Right ventricle myocardium inferior (tissue), 1 donor: ENCODE measurements at regions not wholly inside any gene's neighbourhood (a gene's known extent, or its start where the extent isn't known, plus 50 kb on each side); places are given as distances from the start of the nearest gene placed in this dataset.

Source experiments
- ATAC-seq: fragments of 200-7000 bp; cut with Tn5 transposase; one replicate; pipeline ENCODE4 v1.9.1; 2020; ENCODE audit warnings: mild to moderate bottlenecking, moderate library complexity
- DNase-seq: peaks from one replicate; pipeline ENCODE4 v3.0.0; 2021; ENCODE audit errors: missing footprints
- intact Hi-C: fragments of 100-400 bp; cut with DNase I; formaldehyde crosslinking; loops from one replicate; pipeline ENCODE4 v1.11.0; 2022
- donor health status: DM: no; HTN: yes; CAD: no; lungs with severe emphysema.

DNA sequence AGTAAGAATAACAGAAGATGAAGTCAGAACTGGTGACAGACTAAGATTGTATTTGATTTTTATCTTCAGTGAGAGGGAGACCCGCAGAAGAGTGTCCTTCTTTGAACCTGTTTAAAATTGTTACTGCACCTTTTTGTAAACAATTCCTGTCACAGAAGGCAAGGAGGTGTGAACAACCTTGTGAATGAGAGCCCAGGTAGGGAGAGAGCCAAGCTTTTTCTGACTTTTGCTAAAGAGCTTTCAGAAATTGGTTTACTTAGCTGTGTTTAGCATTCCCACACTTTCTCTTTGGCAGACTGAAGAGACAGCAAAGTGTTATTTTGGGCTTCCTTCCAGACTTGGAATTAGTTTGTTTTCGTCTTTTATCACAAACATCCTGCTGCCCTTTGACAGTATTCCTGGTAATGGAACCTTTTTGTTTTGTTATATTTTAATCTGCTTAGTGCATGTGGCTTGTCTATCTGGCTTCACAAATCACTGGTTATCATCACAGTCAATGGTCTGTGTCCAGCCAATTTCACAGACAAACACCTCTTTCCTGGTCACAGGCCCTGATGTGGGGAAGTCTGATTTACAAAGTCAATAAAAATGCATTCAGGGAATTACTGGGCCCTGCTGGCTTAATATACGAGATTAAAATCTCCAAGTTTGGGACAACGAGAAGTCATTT is 85.7 kb upstream of the HS3ST2 start:
- ATAC-seq, result no peak
- intact Hi-C loops, result no loop called here
- DNase-seq, result no peak

DNA sequence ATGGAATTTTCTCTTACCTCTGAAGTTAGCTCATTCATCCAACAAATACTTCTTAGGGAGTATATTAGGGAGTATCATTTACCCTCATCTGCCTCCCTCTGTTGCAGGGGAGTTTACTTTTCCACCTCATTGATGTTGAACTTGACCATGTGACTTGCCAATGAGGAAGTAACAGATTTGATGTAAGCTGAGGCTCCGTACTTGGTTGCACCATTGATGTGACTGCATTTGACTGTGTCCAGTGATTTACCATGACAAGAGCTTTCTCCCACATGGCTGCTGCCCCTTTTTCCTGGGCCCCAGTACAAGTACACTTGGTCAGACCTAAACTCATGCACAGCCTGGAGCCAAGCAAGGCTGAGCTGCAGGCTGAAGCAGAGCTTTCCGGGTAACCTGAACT is 81.6 kb upstream of the HS3ST2 start:
- DNase-seq (no peak), ATAC-seq (no peak)
- intact Hi-C loops, result no loop called here

DNA sequence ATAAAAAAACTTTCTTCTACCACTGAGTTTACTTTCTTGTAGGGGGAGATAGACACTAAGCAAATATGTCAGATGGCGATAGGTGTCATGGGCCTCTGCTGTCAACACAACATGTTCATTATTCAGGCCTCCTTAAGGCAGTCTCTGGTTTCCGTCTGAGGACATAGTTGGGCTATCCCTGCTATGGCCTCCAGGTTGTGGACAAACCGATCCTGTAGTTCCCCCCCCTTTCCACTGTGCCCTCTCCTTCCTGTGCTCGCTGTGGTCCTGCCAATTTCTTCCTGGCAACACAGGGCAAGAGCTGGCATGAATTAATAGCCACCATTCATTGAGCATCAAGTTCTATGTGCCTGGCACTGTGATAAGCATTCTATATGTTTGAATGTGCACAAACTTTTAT is 81.0 kb upstream of the HS3ST2 start:
- no peak for ATAC-seq
- intact Hi-C loops, result no loop called here
- no peak for DNase-seq

DNA sequence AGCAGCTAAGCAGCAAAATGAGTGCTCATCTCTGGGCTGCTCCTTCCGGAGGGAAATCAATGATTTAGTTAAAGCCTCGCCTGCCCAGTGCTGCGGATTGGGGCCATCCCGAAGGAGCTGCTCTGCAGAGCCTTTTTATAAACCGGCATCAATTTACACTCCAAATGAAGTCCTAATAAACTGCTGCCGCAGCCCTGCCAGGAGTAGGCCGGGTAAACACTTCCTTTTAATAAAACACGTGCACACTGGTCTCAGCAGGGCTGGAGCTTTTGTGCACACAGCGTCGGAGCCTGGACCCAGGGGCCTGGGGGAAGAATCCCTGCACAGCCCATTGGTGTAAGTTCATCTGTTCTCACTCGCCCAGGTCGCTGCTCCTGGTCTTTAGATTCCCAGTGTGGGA is 79.6 kb upstream of the HS3ST2 start:
- no peak for DNase-seq
- ATAC-seq, result no peak
- intact Hi-C loops, result no loop called here

DNA sequence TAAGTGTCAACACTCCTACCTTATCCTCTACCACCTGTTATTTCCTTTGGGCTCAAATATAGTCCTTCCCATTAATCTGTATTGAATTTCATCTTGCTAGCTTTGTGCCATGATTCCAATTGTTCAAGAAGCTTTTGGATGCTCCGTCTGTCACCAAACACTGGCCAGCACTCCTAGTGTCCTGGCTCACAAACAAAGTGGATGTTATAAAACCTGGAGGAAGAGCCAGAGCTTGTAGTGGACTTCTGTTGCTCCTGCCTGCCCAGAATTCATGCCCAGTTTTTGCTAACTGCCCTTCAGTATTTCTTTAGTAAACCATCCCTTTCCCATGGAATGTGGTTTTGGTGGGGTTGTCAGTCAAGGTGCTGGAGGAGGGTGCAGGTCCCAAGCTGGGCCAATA is 77.2 kb upstream of the HS3ST2 start:
- no peak for DNase-seq
- intact Hi-C loops, result no loop called here
- ATAC-seq, result no peak

DNA sequence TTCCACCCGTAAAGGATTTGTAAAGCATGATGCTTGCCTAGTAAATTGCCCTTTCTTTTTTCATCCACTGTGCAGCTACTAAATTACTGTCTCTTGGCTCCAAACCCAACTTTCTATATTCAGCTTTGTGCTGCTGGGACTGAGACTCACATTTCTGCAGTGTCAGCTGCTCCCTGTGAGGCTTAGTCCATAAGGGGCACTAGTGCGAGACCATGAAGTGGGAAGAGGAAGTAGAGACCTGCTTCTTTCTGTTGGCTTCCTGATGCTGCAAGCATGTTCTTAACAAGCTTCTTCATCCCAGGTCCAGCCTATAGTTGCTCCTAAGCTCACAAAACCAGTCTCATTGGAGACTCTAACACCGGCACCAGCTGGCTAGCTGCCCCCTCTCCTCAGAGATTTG is 74.9 kb upstream of the HS3ST2 start:
- ATAC-seq, result peak; percentile 28
- no peak for DNase-seq
- intact Hi-C loops, result no loop called here

DNA sequence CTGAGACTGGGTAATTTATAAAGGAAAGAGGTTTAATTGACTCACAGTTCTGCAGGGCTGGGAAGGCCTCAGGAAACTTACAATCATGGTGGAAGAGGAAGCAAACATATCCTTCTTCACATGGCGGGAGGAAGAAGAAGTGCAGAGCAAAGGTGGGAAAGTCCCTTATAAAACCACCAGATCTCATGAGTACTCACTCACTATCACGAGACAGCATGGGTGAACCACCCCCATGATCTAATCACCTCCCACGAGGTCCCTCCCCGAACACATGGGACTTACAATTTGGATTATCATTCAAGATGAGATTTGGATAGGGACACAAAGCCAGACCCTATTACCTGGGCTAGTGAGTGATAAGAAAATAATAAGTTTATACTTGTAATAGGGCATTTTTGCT is 70.6 kb upstream of the HS3ST2 start:
- intact Hi-C loops, result no loop called here
- ATAC-seq, result no peak
- DNase-seq, result no peak

DNA sequence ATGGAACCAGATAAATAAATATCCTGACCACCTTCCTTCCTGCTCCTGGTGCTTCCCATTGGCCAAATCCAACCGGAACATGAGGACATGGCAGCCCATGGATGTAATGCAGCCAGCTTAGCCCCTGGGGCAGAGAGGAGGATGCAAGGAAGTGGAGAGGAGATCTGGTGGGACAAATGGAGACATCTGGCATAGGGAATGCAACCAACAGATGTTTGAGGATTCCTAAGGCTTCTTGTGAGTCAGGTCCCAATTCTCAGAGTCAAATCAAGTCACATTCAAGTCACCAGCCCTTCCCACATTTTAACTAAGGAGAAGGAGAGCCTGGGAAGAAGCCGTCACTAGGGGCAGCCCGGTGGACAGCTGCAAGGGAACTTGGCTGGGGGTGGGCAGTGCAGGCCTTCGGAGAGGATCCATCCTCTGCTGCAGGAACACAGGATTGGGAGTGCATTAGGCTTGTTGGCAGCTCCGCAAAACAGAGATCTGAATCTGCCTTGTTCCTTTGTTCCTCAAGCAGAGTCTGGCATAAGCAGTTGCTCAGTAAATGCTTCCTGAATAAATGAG is 62.8 kb upstream of the HS3ST2 start:
- no peak for DNase-seq
- no peak for ATAC-seq
- intact Hi-C loops, result no loop called here

DNA sequence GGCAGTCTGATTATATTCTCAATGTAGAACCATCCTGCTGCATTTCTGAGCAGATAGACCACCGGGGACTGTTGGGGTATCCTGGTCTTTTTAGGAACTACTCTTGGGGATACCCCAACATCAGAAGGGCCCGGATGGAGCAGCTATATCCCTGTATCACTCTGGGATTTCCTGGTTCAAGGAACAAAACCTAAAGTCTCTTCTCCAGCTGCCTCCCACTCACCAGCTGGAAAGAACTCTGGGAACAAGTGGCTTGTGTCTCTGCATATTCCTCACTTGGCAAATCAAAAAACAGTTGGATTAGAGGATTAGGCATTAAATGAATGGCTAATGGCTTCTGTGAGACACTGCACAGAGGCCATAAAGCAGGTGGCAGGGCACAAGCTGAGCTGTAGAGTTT is 62.3 kb upstream of the HS3ST2 start:
- intact Hi-C loops, result no loop called here
- ATAC-seq, result no peak
- no peak for DNase-seq

DNA sequence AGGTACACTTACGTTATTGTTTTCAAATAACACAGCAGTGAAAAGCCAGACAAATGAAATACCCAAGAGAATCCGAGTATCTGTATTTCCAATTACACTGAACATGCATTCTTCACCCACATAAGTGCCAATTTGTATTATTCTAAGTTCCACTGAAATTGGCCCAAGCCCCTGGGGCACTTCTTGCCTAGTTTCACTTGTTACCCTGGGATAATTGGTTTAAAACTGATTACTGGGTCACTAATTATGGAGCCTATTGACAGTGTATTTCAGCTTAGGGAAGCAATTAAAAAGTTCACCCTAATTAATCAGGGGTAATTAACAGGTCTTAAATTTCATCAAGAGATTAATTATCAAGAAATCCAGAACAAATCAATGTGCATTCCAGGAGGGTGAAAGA is 60.5 kb upstream of the HS3ST2 start:
- ATAC-seq, result no peak
- intact Hi-C loops, result no loop called here
- no peak for DNase-seq

DNA sequence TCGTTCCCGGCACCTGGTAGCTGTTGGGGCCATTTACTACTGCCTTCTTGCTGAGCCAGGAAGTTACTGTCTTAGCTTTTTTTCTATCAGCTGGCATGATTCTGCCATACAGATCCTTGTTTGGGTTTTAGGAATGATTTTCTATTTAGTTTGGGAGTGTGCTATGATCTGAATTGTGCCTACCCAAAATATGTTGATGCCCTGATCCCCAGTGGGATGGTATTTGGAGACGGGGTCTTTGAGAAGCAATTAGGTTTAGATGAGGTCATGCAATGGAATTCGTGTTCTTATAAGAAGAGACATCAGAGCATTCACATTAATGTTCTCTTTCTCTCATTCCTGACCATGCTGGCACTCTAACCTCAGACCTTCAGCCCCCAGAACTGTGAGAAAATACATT is 59.4 kb upstream of the HS3ST2 start:
- ATAC-seq (no peak), DNase-seq (no peak)
- intact Hi-C loops, result no loop called here

DNA sequence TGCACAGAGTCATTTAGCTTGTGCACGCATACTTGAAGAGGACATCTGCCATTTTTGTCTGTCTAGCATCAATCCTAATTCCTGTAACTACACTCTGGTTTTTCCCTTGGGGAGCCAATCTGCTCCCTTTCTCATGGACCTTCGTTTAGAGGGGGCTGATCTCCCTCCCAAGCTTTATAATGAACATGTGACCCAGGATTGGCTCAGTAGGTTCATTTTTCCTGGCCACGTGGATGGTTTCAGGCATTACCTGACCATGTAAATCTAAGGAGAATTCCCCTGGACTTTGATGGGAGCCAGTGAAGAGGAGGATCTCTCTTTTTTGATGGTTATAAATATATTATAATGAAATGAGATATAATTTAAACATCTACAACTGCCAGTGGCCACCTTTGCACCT is 56.8 kb upstream of the HS3ST2 start:
- no peak for ATAC-seq
- intact Hi-C loops, result no loop called here
- DNase-seq, result no peak

DNA sequence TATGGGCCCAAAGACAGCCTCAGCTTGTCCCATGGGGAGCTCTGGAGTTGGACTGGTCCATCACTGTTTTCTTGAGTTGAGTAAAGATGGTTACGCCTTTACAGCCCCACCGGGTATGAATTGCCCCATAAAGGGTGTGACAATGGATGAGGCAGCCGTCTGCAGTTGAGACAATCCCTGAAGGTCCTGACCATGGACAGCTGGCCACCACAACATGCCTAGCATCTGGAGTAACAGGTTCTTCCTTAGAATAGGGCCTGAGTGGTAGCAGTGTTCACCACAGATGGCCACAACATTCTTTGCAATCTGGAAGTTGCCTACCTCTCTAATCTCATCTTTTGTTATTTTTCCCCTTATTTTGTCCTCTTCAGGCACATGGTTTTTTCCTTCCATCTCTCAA is 51.5 kb upstream of the HS3ST2 start:
- intact Hi-C loops, result no loop called here
- ATAC-seq, result no peak
- DNase-seq, result no peak

DNA sequence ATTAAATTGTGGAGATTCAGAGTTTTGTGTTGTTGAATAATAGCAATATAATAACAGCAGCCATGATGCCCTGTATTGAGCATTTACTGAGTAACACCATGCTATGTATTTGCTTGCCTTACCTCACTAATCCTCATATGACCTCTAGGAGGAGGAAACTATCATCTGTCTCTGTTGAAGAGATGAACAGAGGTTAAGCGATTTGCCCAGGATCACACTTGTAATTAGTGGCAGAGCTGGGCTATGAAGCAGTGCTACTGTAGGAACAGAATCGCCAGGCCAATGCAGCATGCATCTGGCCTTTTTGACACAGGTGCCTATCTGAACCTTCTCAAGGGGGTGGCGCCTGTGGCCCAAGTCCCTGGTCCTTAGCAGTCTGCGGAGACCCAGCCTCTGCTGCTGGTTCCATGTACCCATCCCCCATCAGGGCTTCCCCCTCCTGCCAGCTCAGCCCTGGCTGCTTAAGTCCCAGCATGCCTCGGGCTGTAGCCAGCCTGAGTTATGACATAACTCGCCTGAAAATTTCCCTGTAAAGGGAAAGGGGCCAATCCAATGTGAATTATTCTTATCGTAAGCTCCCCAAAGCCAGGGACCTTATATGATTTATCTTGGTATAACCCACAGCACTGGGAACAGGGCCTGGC is 50.4 kb upstream of the HS3ST2 start:
- ATAC-seq (no peak), DNase-seq (no peak)
- intact Hi-C loops, result no loop called here
